ENCODE measurements at regions not wholly inside any gene's neighbourhood (a gene's known extent, or its start where the extent isn't known, plus 50 kb on each side); places are given as distances from the start of the nearest gene placed in this dataset.

- DNase-seq: no peak
- Histone ChIP-seq H3K36me3 (no peaks in the 10 kb centered on the region), H3K4me1 (no peaks in the 10 kb centered on the region), H3K4me3 (ENCODE audit: low read depth, low read length) (no peak overlapping the region), H3K9me3 (no peaks in the 10 kb centered on the region), H3K27me3 (no peaks in the 10 kb centered on the region)
- no peak for TF ChIP-seq CTCF (IDR thresholded peaks at IDR 0.05; ENCODE audit: low read depth, low read length)
These were observed 842.8 kb downstream of the SI start for GRCh38 chr3:164235289-164236028.

GRCh38 chr3:164233951-164234350 is 844.3 kb downstream of the SI start:
- Histone ChIP-seq H3K4me3 (ENCODE audit: low read depth, low read length) (no peak overlapping the region), H3K27me3 (no peaks in the 10 kb centered on the region), H3K36me3 (no peaks in the 10 kb centered on the region), H3K4me1 (no peaks in the 10 kb centered on the region), H3K9me3 (no peaks in the 10 kb centered on the region)
- no peak for TF ChIP-seq CTCF (IDR thresholded peaks at IDR 0.05; ENCODE audit: low read depth, low read length)
- no peak for DNase-seq

- Histone ChIP-seq H3K36me3 (no peaks in the 10 kb centered on the region), H3K27me3 (no peaks in the 10 kb centered on the region), H3K4me3 (ENCODE audit: low read depth, low read length) (no peak overlapping the region), H3K4me1 (no peaks in the 10 kb centered on the region), H3K9me3 (no peaks in the 10 kb centered on the region)
- no peak for DNase-seq
- no peak for TF ChIP-seq CTCF (IDR thresholded peaks at IDR 0.05; ENCODE audit: low read depth, low read length)
These were observed 846.6 kb downstream of the SI start for GRCh38 chr3:164231718-164232117.

- no peak for TF ChIP-seq CTCF (IDR thresholded peaks at IDR 0.05; ENCODE audit: low read depth, low read length)
- H3K9me3 ChIP-seq: no peaks in the 10 kb centered on the region
- DNase-seq: no peak
- no peaks in the 10 kb centered on the region for H3K36me3 ChIP-seq
- H3K4me3 ChIP-seq (ENCODE audit: low read depth, low read length): no peak overlapping the region
- H3K27me3 ChIP-seq: no peaks in the 10 kb centered on the region
- H3K4me1 ChIP-seq: no peaks in the 10 kb centered on the region
These were observed 847.8 kb downstream of the SI start for GRCh38 chr3:164230385-164231094.

- DNase-seq: no peak
- Histone ChIP-seq H3K27me3 (no peaks in the 10 kb centered on the region), H3K9me3 (no peaks in the 10 kb centered on the region; the same call in 1 of the 2 replicates), H3K4me3 (ENCODE audit: low read depth, low read length) (no peak overlapping the region), H3K4me1 (no peaks in the 10 kb centered on the region), H3K36me3 (no peaks in the 10 kb centered on the region)
- no peak for TF ChIP-seq CTCF (IDR thresholded peaks at IDR 0.05; ENCODE audit: low read depth, low read length)
These were observed 854.2 kb downstream of the SI start for GRCh38 chr3:164224126-164224525.

- Histone ChIP-seq H3K4me1 (no peaks in the 10 kb centered on the region), H3K4me3 (ENCODE audit: low read depth, low read length) (no peak overlapping the region), H3K27me3 (no peaks in the 10 kb centered on the region), H3K36me3 (no peaks in the 10 kb centered on the region), H3K9me3 (no peaks in the 10 kb centered on the region; the same call in 1 of the 2 replicates)
- TF ChIP-seq CTCF (IDR thresholded peaks at IDR 0.05; ENCODE audit: low read depth, low read length): no peak
- no peak for DNase-seq
These were observed 856.1 kb downstream of the SI start for GRCh38 chr3:164222197-164222596.

Measured in BE2C (cell line).